CD4-positive, CD25-positive, alpha-beta regulatory T cell (primary cell): ENCODE measurements at regions not wholly inside any gene's neighbourhood (a gene's known extent, or its start where the extent isn't known, plus 50 kb on each side); places are given as distances from the start of the nearest gene placed in this dataset.

ENCODE experiments used
- ATAC-seq, 2 donors: fragments of 150-1000 bp; cut with Tn5 transposase; one replicate each; pipeline ENCODE4 v1.10.0; 2021; ENCODE audit warnings: low read depth in 2 of 2, moderate number of reproducible peaks in 2 of 2, moderate library complexity in 1 of 2
- DNase-seq, 3 donors: peaks; one replicate each; pipeline versions ENCODE4 v3.0.0 to v3.0.0-alpha.2; 2012 to 2022; ENCODE audit warnings: mixed read lengths in 1 of 3
- H3K27ac ChIP-seq: one replicate; pipeline ENCODE4 v1.7.0; 2013; ENCODE audit warnings: mild to moderate bottlenecking, low read length; ENCODE audit not compliant: insufficient read depth, poor library complexity, severe bottlenecking
- H3K27me3 ChIP-seq: one replicate; pipeline ENCODE4 v1.7.0; 2013; ENCODE audit warnings: low read length; ENCODE audit not compliant: control insufficient read depth, insufficient read depth
- H3K36me3 ChIP-seq: one replicate; pipeline ENCODE4 v1.7.0; 2013; ENCODE audit warnings: mild to moderate bottlenecking, low read length, moderate library complexity; ENCODE audit not compliant: control insufficient read depth, insufficient read depth
- H3K4me1 ChIP-seq: 2 replicates; pipeline ENCODE4 v1.7.0; 2013; ENCODE audit warnings: mild to moderate bottlenecking, low read length; ENCODE audit not compliant: insufficient read depth, control insufficient read depth, poor library complexity, severe bottlenecking
- H3K4me3 ChIP-seq: one replicate; pipeline ENCODE4 v1.7.0; 2013; ENCODE audit warnings: low read depth, mild to moderate bottlenecking, low read length, moderate library complexity
- H3K9me3 ChIP-seq, 2 experiments: 1 replicate in 1 of 2; 2 replicates in 1 of 2; pipeline ENCODE4 v1.7.0; 2013; ENCODE audit warnings: low read length in 2 of 2, mild to moderate bottlenecking in 1 of 2, moderate library complexity in 1 of 2; ENCODE audit not compliant: control insufficient read depth in 2 of 2
- H3K27ac Mint-ChIP-seq, 3 donors: one replicate each; pipeline ENCODE4 v1.8.0; 2020 to 2022; ENCODE audit warnings: mild to moderate bottlenecking in 3 of 3, mixed read lengths in 3 of 3, moderate library complexity in 2 of 3
- H3K27me3 Mint-ChIP-seq: one replicate; pipeline ENCODE4 v1.8.0; 2022; ENCODE audit warnings: mild to moderate bottlenecking, mixed read lengths
- H3K36me3 Mint-ChIP-seq: one replicate; pipeline ENCODE4 v1.8.0; 2020; ENCODE audit warnings: mixed read lengths
- H3K4me1 Mint-ChIP-seq, 4 donors: one replicate each; pipeline ENCODE4 v1.8.0; 2020 to 2022; ENCODE audit warnings: mixed read lengths in 4 of 4, mild to moderate bottlenecking in 1 of 4
- H3K4me3 Mint-ChIP-seq, 4 donors: one replicate each; pipeline ENCODE4 v1.8.0; 2020 to 2022; ENCODE audit warnings: mild to moderate bottlenecking in 4 of 4, mixed read lengths in 4 of 4, moderate library complexity in 3 of 4
- H3K9me3 Mint-ChIP-seq, 7 donors: one replicate each; pipeline ENCODE4 v1.8.0; 2020 to 2022; ENCODE audit warnings: mixed read lengths in 7 of 7, mild to moderate bottlenecking in 3 of 7, moderate library complexity in 2 of 7

GRCh38 chr3:73228959-73229358, 167.5 kb downstream of the EBLN2 start:
- Histone ChIP-seq H3K4me1 (no peaks in the 10 kb centered on the region), H3K9me3 (no peaks in the 10 kb centered on the region), H3K27ac (no peak overlapping the region), H3K27me3 (no peaks in the 10 kb centered on the region), H3K36me3 (no peaks in the 10 kb centered on the region), H3K4me3 (no peak overlapping the region)
- Mint-ChIP-seq H3K9me3 (no peaks in the 10 kb centered on the region), H3K27me3 (no peaks in the 10 kb centered on the region), H3K4me1 (no peaks in the 10 kb centered on the region), H3K36me3 (no peaks in the 10 kb centered on the region), H3K27ac (no peak overlapping the region), H3K4me3 (no peak overlapping the region)
- DNase-seq (no peak), ATAC-seq (no peak)

- no peaks in the 10 kb centered on the region for H3K4me1 ChIP-seq
- H3K27me3 ChIP-seq, result no peaks in the 10 kb centered on the region
- H3K36me3 ChIP-seq, result no peaks in the 10 kb centered on the region
- H3K9me3 Mint-ChIP-seq, result no peaks in the 10 kb centered on the region
- no peak overlapping the region for H3K4me3 Mint-ChIP-seq
- DNase-seq (no peak), ATAC-seq (no peak)
- no peaks in the 10 kb centered on the region for H3K27me3 Mint-ChIP-seq
- H3K27ac Mint-ChIP-seq, result no peak overlapping the region
- no peaks in the 10 kb centered on the region for H3K4me1 Mint-ChIP-seq
- H3K9me3 ChIP-seq, result no peaks in the 10 kb centered on the region
- H3K27ac ChIP-seq, result no peak overlapping the region
- H3K4me3 ChIP-seq, result no peak overlapping the region
- H3K36me3 Mint-ChIP-seq, result no peaks in the 10 kb centered on the region
These were observed 173.0 kb downstream of the EBLN2 start for GRCh38 chr3:73234354-73235014.

- Mint-ChIP-seq H3K4me3 (no peak overlapping the region), H3K9me3 (peaks cover 0 to 2% (median 0%) of the 10 kb centered on the region in 7 donors), H3K4me1 (no peaks in the 10 kb centered on the region), H3K27me3 (no peaks in the 10 kb centered on the region), H3K27ac (no peak overlapping the region), H3K36me3 (no peaks in the 10 kb centered on the region)
- no peaks in the 10 kb centered on the region for H3K27me3 ChIP-seq
- no peak overlapping the region for H3K27ac ChIP-seq
- H3K4me1 ChIP-seq, result no peaks in the 10 kb centered on the region
- DNase-seq (no peak), ATAC-seq (no peak)
- H3K4me3 ChIP-seq, result no peak overlapping the region
- H3K9me3 ChIP-seq, result no peaks in the 10 kb centered on the region
- H3K36me3 ChIP-seq, result no peaks in the 10 kb centered on the region
These were observed 174.3 kb downstream of the EBLN2 start for GRCh38 chr3:73235768-73236167.

GRCh38 chr3:73236867-73237266, 175.4 kb downstream of the EBLN2 start:
- Histone ChIP-seq H3K4me1 (no peaks in the 10 kb centered on the region), H3K27ac (no peak overlapping the region), H3K36me3 (no peaks in the 10 kb centered on the region), H3K4me3 (no peak overlapping the region), H3K27me3 (no peaks in the 10 kb centered on the region), H3K9me3 (no peaks in the 10 kb centered on the region)
- no peak for ATAC-seq
- Mint-ChIP-seq H3K27me3 (no peaks in the 10 kb centered on the region), H3K9me3 (peaks cover 0 to 2% (median 0%) of the 10 kb centered on the region in 7 donors), H3K36me3 (no peaks in the 10 kb centered on the region), H3K4me3 (no peak overlapping the region), H3K27ac (no peak overlapping the region), H3K4me1 (no peaks in the 10 kb centered on the region)
- no peak for DNase-seq

- Mint-ChIP-seq H3K27me3 (no peaks in the 10 kb centered on the region), H3K4me3 (no peak overlapping the region), H3K9me3 (peaks cover 0 to 6% (median 1%) of the 10 kb centered on the region in 7 donors), H3K27ac (no peak overlapping the region), H3K36me3 (no peaks in the 10 kb centered on the region), H3K4me1 (no peaks in the 10 kb centered on the region)
- H3K36me3 ChIP-seq, result no peaks in the 10 kb centered on the region
- H3K27ac ChIP-seq, result no peak overlapping the region
- no peaks in the 10 kb centered on the region for H3K27me3 ChIP-seq
- no peaks in the 10 kb centered on the region for H3K4me1 ChIP-seq
- DNase-seq, result no peak
- ATAC-seq, result no peak
- no peaks in the 10 kb centered on the region for H3K9me3 ChIP-seq
- H3K4me3 ChIP-seq, result no peak overlapping the region
These were observed 182.3 kb downstream of the EBLN2 start for GRCh38 chr3:73243740-73244139.

- H3K9me3 Mint-ChIP-seq, result peaks cover 0 to 6% (median 0%) of the 10 kb centered on the region in 7 donors
- no peaks in the 10 kb centered on the region for H3K4me1 ChIP-seq
- no peaks in the 10 kb centered on the region for H3K36me3 ChIP-seq
- H3K4me1 Mint-ChIP-seq, result no peaks in the 10 kb centered on the region
- no peaks in the 10 kb centered on the region for H3K36me3 Mint-ChIP-seq
- H3K4me3 ChIP-seq, result no peak overlapping the region
- ATAC-seq (no peak), DNase-seq (no peak)
- H3K27me3 ChIP-seq, result no peaks in the 10 kb centered on the region
- H3K9me3 ChIP-seq, result no peaks in the 10 kb centered on the region
- no peaks in the 10 kb centered on the region for H3K27me3 Mint-ChIP-seq
- H3K27ac Mint-ChIP-seq, result no peak overlapping the region
- no peak overlapping the region for H3K4me3 Mint-ChIP-seq
- no peak overlapping the region for H3K27ac ChIP-seq
These were observed 184.0 kb downstream of the EBLN2 start for GRCh38 chr3:73245459-73245858.

GRCh38 chr3:73249047-73249446, 187.6 kb downstream of the EBLN2 start:
- DNase-seq, result no peak
- Histone ChIP-seq H3K4me1 (no peaks in the 10 kb centered on the region), H3K27ac (no peak overlapping the region), H3K36me3 (no peaks in the 10 kb centered on the region), H3K4me3 (no peak overlapping the region), H3K27me3 (no peaks in the 10 kb centered on the region), H3K9me3 (no peaks in the 10 kb centered on the region)
- H3K4me1 Mint-ChIP-seq, result no peaks in the 10 kb centered on the region
- H3K27ac Mint-ChIP-seq, result no peak overlapping the region
- peaks cover 7% of the 10 kb centered on the region for H3K27me3 Mint-ChIP-seq
- no peak overlapping the region for H3K4me3 Mint-ChIP-seq
- no peaks in the 10 kb centered on the region for H3K36me3 Mint-ChIP-seq
- no peak for ATAC-seq
- H3K9me3 Mint-ChIP-seq, result peaks cover 0 to 6% (median 0%) of the 10 kb centered on the region in 7 donors

GRCh38 chr3:73254062-73254461, 192.6 kb downstream of the EBLN2 start:
- no peaks in the 10 kb centered on the region for H3K36me3 ChIP-seq
- no peak overlapping the region for H3K27ac ChIP-seq
- no peak for DNase-seq
- H3K9me3 ChIP-seq, result no peaks in the 10 kb centered on the region
- H3K9me3 Mint-ChIP-seq, result peaks cover 0 to 5% (median 0%) of the 10 kb centered on the region in 7 donors
- H3K36me3 Mint-ChIP-seq, result no peaks in the 10 kb centered on the region
- peaks cover 18% of the 10 kb centered on the region for H3K27me3 Mint-ChIP-seq
- no peaks in the 10 kb centered on the region for H3K4me1 ChIP-seq
- no peak for ATAC-seq
- no peaks in the 10 kb centered on the region for H3K27me3 ChIP-seq
- H3K4me3 ChIP-seq, result no peak overlapping the region
- H3K4me3 Mint-ChIP-seq, result no peak overlapping the region
- no peak overlapping the region for H3K27ac Mint-ChIP-seq
- no peaks in the 10 kb centered on the region for H3K4me1 Mint-ChIP-seq
